ENCODE measurements at regions not wholly inside any gene's neighbourhood (a gene's known extent, or its start where the extent isn't known, plus 50 kb on each side); places are given as distances from the start of the nearest gene placed in this dataset.

DNA sequence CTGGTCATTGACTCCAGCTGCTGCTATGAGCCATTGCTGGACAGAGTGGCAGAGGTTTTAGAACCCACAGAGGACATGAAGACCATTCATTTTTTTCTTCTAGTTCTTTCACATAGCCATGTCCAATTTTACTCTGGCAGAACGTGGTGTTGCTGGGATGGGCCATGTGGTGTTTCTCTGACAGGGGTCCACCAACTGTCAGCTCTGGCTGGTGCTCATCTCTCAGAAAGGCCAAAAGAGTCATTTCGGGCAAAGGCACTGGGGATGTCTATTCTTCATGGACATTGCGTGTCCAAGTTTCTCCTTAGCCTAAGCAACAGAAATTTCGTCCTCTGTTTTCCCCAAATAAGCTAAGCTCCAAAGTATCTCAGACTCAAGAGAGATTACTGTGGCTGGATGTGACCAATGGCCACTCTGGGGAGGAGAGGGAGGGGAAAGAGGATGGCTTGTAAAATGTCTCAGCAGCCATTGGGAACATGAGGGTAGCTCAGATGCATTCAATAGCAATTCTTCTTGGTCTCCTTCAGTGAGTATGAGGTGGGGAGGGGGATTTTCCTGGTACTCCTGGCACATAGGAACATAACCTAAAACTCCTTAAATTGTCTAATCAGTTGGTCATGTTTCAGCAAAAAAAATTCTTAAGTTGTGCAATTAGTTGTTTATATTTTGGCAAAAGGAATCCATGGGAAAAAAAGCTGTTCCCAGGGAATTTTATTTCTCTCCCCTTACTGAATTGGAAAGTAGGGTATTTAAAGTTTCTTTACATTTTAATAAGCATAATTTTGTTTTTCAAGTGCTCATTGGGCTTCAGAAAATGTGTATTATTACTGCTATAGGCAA, 131.6 kb upstream of the MITF start:
- TF ChIP-seq, protein P1, sequence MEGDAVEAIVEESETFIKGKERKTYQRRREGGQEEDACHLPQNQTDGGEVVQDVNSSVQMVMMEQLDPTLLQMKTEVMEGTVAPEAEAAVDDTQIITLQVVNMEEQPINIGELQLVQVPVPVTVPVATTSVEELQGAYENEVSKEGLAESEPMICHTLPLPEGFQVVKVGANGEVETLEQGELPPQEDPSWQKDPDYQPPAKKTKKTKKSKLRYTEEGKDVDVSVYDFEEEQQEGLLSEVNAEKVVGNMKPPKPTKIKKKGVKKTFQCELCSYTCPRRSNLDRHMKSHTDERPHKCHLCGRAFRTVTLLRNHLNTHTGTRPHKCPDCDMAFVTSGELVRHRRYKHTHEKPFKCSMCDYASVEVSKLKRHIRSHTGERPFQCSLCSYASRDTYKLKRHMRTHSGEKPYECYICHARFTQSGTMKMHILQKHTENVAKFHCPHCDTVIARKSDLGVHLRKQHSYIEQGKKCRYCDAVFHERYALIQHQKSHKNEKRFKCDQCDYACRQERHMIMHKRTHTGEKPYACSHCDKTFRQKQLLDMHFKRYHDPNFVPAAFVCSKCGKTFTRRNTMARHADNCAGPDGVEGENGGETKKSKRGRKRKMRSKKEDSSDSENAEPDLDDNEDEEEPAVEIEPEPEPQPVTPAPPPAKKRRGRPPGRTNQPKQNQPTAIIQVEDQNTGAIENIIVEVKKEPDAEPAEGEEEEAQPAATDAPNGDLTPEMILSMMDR (conservative IDR thresholded peaks at IDR 0.05; ENCODE audit: low read depth, low read length): no peak
- H3K4me3 ChIP-seq (ENCODE audit: low read depth, low read length): no peak overlapping the region
- DNase-seq (ENCODE audit: low read depth): no peak

DNA sequence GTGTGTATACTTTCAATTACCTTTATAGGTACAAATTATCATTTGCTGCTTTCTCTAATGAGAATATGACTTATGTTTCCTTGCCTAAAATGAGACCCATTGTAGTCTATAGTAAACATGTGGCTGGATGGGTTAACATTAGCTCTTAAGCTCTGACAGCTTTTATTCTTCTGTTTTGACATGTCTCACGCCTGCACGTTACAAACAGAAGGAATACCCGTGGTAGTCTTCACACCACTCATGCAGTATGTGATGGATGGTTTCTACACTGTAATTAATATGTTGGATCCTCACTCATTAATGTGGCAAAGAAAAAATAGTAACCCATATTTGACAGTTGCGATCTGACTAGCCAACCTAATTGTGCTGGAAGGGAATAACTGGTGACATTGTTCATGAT, 133.4 kb upstream of the MITF start:
- H3K4me3 ChIP-seq (ENCODE audit: low read depth, low read length): no peak overlapping the region
- TF ChIP-seq, protein P1 (conservative IDR thresholded peaks at IDR 0.05; ENCODE audit: low read depth, low read length): no peak
- DNase-seq (ENCODE audit: low read depth): no peak

DNA sequence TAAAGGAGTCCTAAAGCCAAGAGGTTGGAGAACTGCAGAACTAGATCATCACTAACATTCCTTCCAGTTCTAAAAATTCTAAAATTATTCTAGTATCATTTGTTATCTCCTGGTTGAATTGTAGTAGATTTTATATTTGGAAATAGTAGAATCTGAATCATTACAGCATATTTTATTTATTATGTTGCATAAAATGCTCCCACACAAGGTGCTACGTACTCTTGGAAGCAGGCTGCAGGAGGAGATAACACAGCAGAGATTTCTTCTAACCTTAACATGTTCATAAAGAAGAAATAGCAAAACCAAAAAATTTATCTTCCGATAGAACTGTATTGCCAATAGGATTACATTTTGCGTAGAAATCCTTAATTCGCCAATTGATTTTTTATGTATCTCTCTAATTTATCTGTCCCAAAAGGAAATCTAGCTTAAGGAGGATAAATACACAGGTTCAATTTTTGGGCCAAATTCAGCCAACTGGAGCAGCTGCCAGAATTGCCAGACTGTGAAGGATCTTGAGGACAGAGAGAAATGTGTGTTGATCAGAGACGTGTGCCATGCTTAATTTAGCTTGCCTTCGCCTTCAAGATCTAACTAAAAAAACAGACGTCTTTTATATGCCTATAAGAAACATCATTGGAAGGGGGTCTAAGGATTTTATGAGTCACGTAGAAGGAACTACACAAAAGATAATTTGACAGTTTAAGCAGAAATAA, 134.4 kb upstream of the MITF start:
- DNase-seq (ENCODE audit: low read depth): no peak
- H3K4me3 ChIP-seq (ENCODE audit: low read depth, low read length): no peak overlapping the region
- TF ChIP-seq, protein P1 (conservative IDR thresholded peaks at IDR 0.05; ENCODE audit: low read depth, low read length): no peak

DNA sequence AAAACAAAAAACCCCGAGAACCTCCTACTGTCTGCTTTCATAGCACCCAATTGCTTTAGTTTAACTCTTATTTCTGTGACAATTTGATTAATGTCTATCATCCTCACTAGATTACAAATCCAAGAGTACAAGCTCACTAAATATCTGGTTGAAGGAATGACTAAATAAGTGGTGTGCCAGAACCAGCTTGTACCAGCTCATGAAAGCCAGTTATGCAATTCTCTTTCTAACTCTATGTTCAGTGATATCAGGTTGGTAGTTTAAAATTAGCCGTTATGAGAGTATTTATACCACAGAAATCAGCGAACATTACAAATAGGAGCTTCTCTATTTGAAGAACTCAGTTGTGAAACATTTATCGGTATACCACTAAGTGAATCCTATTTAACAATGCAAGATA, 137.2 kb upstream of the MITF start:
- TF ChIP-seq, protein P1 (conservative IDR thresholded peaks at IDR 0.05; ENCODE audit: low read depth, low read length): no peak
- no peak for DNase-seq (ENCODE audit: low read depth)
- no peak overlapping the region for H3K4me3 ChIP-seq (ENCODE audit: low read depth, low read length)

DNA sequence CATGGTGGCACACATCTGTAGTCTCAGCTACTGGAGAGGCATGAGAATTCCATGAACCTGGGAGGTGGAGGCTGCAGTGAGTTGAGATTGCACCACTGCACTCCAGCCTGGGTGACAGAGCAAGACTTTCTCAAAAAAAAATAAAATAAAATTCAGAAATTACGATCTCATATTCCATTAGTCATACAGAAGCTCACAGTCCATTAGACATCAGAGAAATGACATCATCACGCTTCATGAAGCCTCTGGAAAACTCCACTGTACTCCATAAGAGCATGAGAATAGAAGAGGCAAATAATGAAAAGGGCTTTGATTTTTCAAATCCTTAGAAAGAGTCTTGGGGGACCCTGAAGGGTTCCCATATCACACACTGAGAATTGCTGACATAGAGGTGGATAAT, 145.0 kb upstream of the MITF start:
- no peak for DNase-seq (ENCODE audit: low read depth)
- no peak overlapping the region for H3K4me3 ChIP-seq (ENCODE audit: low read depth, low read length)
- TF ChIP-seq, protein P1 (conservative IDR thresholded peaks at IDR 0.05; ENCODE audit: low read depth, low read length): no peak

DNA sequence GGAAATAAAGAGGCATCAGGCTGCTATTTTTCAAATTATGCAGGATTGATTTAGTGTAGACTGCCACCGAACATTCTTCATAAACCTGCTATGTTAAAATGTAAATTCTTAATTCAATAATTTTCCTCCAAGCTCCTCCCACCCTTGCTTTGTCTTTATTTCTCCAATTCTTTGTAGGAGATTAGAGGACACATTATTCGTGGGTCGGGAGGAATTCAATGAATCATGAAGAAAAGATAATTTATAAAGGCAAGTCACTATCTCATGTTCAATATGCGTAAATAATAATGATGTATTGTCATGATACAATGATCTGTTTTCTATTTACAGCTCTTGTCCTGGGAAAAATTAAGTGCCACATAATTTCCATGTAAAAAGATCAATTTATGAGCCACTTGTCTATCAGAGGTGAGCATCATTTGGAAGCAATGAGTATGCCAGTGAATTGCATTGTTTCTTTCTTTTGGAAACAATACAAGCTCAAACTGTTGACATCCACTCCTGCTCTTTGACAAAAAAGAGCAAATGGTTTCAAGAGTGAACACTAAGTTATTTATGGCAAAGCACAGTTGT, 148.0 kb upstream of the MITF start:
- no peak for DNase-seq (ENCODE audit: low read depth)
- H3K4me3 ChIP-seq (ENCODE audit: low read depth, low read length): no peak overlapping the region
- TF ChIP-seq, protein P1 (conservative IDR thresholded peaks at IDR 0.05; ENCODE audit: low read depth, low read length): no peak

Measured in epithelial cell of proximal tubule (primary cell).